ENCODE measurements at regions not wholly inside any gene's neighbourhood (a gene's known extent, or its start where the extent isn't known, plus 50 kb on each side); places are given as distances from the start of the nearest gene placed in this dataset.
"Not testable (repeated sequence)": the region's sequence is repeated elsewhere in the genome, so short reads cannot be mapped to it uniquely, and the experiment has no call there.

GRCh38 chr1:800397-800796 is 113.9 kb upstream of the OR4F16 start:
- H3K27ac ChIP-seq; H3K36me3 ChIP-seq; H3K4me1 ChIP-seq (ENCODE audit: low read depth); H3K4me3 ChIP-seq; DNase-seq (ENCODE audit: low read depth in 1 of 2, low spot score in 1 of 2); H3K27me3 ChIP-seq; H3K9me3 ChIP-seq (ENCODE audit: low read depth): not testable (repeated sequence)

GRCh38 chr1:804378-805115 is 118.1 kb upstream of the OR4F16 start:
- H3K4me3 ChIP-seq; DNase-seq (ENCODE audit: low read depth in 1 of 2, low spot score in 1 of 2); H3K4me1 ChIP-seq (ENCODE audit: low read depth); H3K9me3 ChIP-seq (ENCODE audit: low read depth); H3K27me3 ChIP-seq; H3K36me3 ChIP-seq; H3K27ac ChIP-seq: not testable (repeated sequence)

GRCh38 chr1:805310-805709 is 118.4 kb upstream of the SAMD11 start:
- H3K36me3 ChIP-seq; H3K4me1 ChIP-seq (ENCODE audit: low read depth); DNase-seq (ENCODE audit: low read depth in 1 of 2, low spot score in 1 of 2): not testable (repeated sequence)

GRCh38 chr1:807066-807465 is 116.7 kb upstream of the SAMD11 start:
- not testable (repeated sequence) for H3K4me3 ChIP-seq; H3K27me3 ChIP-seq; H3K9me3 ChIP-seq (ENCODE audit: low read depth); DNase-seq (ENCODE audit: low read depth in 1 of 2, low spot score in 1 of 2); H3K4me1 ChIP-seq (ENCODE audit: low read depth); H3K27ac ChIP-seq; H3K36me3 ChIP-seq

More at GRCh38 chr1:805310-805709, 118.4 kb upstream of the SAMD11 start:
- not testable (repeated sequence) for H3K27ac ChIP-seq; H3K9me3 ChIP-seq (ENCODE audit: low read depth); H3K27me3 ChIP-seq; H3K4me3 ChIP-seq

GRCh38 chr1:807699-808390 is 115.9 kb upstream of the SAMD11 start:
- DNase-seq (ENCODE audit: low read depth in 1 of 2, low spot score in 1 of 2) = not testable (repeated sequence)

GRCh38 chr1:810949-811348 is 112.8 kb upstream of the SAMD11 start:
- not testable (repeated sequence) for H3K36me3 ChIP-seq; DNase-seq (ENCODE audit: low read depth in 1 of 2, low spot score in 1 of 2); H3K9me3 ChIP-seq (ENCODE audit: low read depth); H3K4me3 ChIP-seq; H3K27me3 ChIP-seq; H3K27ac ChIP-seq; H3K4me1 ChIP-seq (ENCODE audit: low read depth)

More at GRCh38 chr1:807699-808390, 115.9 kb upstream of the SAMD11 start:
- H3K9me3 ChIP-seq (ENCODE audit: low read depth); H3K27ac ChIP-seq; H3K36me3 ChIP-seq; H3K27me3 ChIP-seq; H3K4me1 ChIP-seq (ENCODE audit: low read depth); H3K4me3 ChIP-seq: not testable (repeated sequence)

- not testable (repeated sequence) for H3K4me1 ChIP-seq (ENCODE audit: low read depth); H3K4me3 ChIP-seq; H3K36me3 ChIP-seq; H3K27me3 ChIP-seq; H3K9me3 ChIP-seq (ENCODE audit: low read depth); DNase-seq (ENCODE audit: low read depth in 1 of 2, low spot score in 1 of 2); H3K27ac ChIP-seq
These were observed 111.1 kb upstream of the SAMD11 start for GRCh38 chr1:812535-813127.

GRCh38 chr1:814543-814942 is 109.2 kb upstream of the SAMD11 start:
- H3K9me3 ChIP-seq (ENCODE audit: low read depth); H3K4me3 ChIP-seq; DNase-seq (ENCODE audit: low read depth in 1 of 2, low spot score in 1 of 2); H3K27me3 ChIP-seq; H3K4me1 ChIP-seq (ENCODE audit: low read depth); H3K36me3 ChIP-seq; H3K27ac ChIP-seq: not testable (repeated sequence)

GRCh38 chr1:815147-815922 is 108.4 kb upstream of the SAMD11 start:
- H3K36me3 ChIP-seq; DNase-seq (ENCODE audit: low read depth in 1 of 2, low spot score in 1 of 2); H3K27ac ChIP-seq; H3K4me1 ChIP-seq (ENCODE audit: low read depth); H3K27me3 ChIP-seq; H3K9me3 ChIP-seq (ENCODE audit: low read depth); H3K4me3 ChIP-seq: not testable (repeated sequence)

GRCh38 chr1:817071-817599 is 106.6 kb upstream of the SAMD11 start:
- H3K27ac ChIP-seq; H3K36me3 ChIP-seq; H3K9me3 ChIP-seq (ENCODE audit: low read depth); H3K27me3 ChIP-seq; H3K4me3 ChIP-seq; H3K4me1 ChIP-seq (ENCODE audit: low read depth): not testable (repeated sequence)
- peak in 1 of 2 donors; percentile 81 for DNase-seq (ENCODE audit: low read depth in 1 of 2, low spot score in 1 of 2)

GRCh38 chr1:817658-818617 is 105.8 kb upstream of the SAMD11 start:
- not testable (repeated sequence) for H3K9me3 ChIP-seq (ENCODE audit: low read depth); H3K27me3 ChIP-seq; H3K4me3 ChIP-seq; H3K4me1 ChIP-seq (ENCODE audit: low read depth); H3K36me3 ChIP-seq; H3K27ac ChIP-seq
- peak in 1 of 2 donors; percentile 7 for DNase-seq (ENCODE audit: low read depth in 1 of 2, low spot score in 1 of 2)

All from cardiac muscle cell (in vitro differentiated cells and primary cell).